Caco-2 (cell line): ENCODE measurements at regions not wholly inside any gene's neighbourhood (a gene's known extent, or its start where the extent isn't known, plus 50 kb on each side); places are given as distances from the start of the nearest gene placed in this dataset.
"Not testable (repeated sequence)": the region's sequence is repeated elsewhere in the genome, so short reads cannot be mapped to it uniquely, and the experiment has no call there.

Experiments used
- BruUV-seq: library from RNA; stranded (reverse); fragments of 400-500 nt; replicated peaks from 2 replicates; lab custom pipeline; 2021; lab: Mats Ljungman, UMichigan
- CTCF ChIA-PET: fragments of 300-600 bp; sonication (Branson Sonifier 250); formaldehyde crosslinking; loops from one replicate; lab custom pipeline; 2022; ENCODE audit warnings: antibody characterized with exemption; lab: Charles Lee
- POLR2A ChIA-PET: fragments of 300-600 bp; sonication (Branson Sonifier 250); formaldehyde crosslinking; loops from one replicate; lab custom pipeline; 2022; ENCODE audit warnings: antibody characterized with exemption; lab: Charles Lee
- DNase-seq, 2 experiments: peaks; one replicate each; pipeline versions ENCODE4 v3.0.0 to v3.0.0-alpha.2; 2020 to 2022
- H3K27me3 ChIP-seq: replicated peaks from 2 replicates; pipeline ENCODE4 v1.6.0; 2011; ENCODE audit warnings: low read length; ENCODE audit not compliant: control insufficient read depth, insufficient read depth
- H3K36me3 ChIP-seq: 2 replicates; pipeline ENCODE4 v1.5.1; 2011; ENCODE audit warnings: low read length; ENCODE audit not compliant: control insufficient read depth, insufficient read depth
- H3K4me1 ChIP-seq: fragments of 250-450 bp; sonication (Bioruptor Pico); 2 replicates; pipeline ENCODE4 v1.5.1; 2020; ENCODE audit warnings: mild to moderate bottlenecking
- H3K4me3 ChIP-seq: 2 replicates; pipeline ENCODE4 v1.5.1; 2011; ENCODE audit warnings: low read depth, mild to moderate bottlenecking, control low read depth, low read length
- H3K9me3 ChIP-seq: fragments of 250-450 bp; sonication (Bioruptor Pico); 2 replicates; pipeline ENCODE4 v1.5.1; 2020; ENCODE audit warnings: mild to moderate bottlenecking, moderate library complexity
- H3K27ac Mint-ChIP-seq: one replicate; pipeline ENCODE4 v1.8.0; 2022; ENCODE audit warnings: mixed read lengths; ENCODE audit not compliant: unreplicated experiment
- H3K27me3 Mint-ChIP-seq: one replicate; pipeline ENCODE4 v1.8.0; 2022; ENCODE audit warnings: mixed read lengths; ENCODE audit not compliant: insufficient read depth, unreplicated experiment
- H3K36me3 Mint-ChIP-seq: one replicate; pipeline ENCODE4 v1.8.0; 2022; ENCODE audit warnings: mild to moderate bottlenecking, mixed read lengths; ENCODE audit not compliant: insufficient read depth, unreplicated experiment
- H3K4me1 Mint-ChIP-seq: one replicate; pipeline ENCODE4 v1.8.0; 2022; ENCODE audit warnings: low read depth, mixed read lengths; ENCODE audit not compliant: unreplicated experiment
- H3K4me3 Mint-ChIP-seq: one replicate; pipeline ENCODE4 v1.8.0; 2022; ENCODE audit warnings: mild to moderate bottlenecking, moderate library complexity, mixed read lengths; ENCODE audit not compliant: unreplicated experiment
- H3K9me3 Mint-ChIP-seq: one replicate; pipeline ENCODE4 v1.8.0; 2022; ENCODE audit warnings: mixed read lengths; ENCODE audit not compliant: unreplicated experiment
- intact Hi-C: fragments of 100-400 bp; cut with micrococcal nuclease; formaldehyde crosslinking; loops from one replicate; pipeline ENCODE4 v1.10.0; 2022; ENCODE audit not compliant: unreplicated experiment
- TF ChIP-seq, protein P1 (sequence below), 2 experiments: fragments of 200-600 bp in 1 of 2; IDR thresholded peaks; 1 replicate in 1 of 2; 2 replicates in 1 of 2; pipeline versions ENCODE4 v1.5.1 to v1.8.0; 2011 to 2022; ENCODE audit warnings: antibody characterized with exemption in 1 of 2, control low read depth in 1 of 2, inconsistent platforms in 1 of 2, low read depth in 1 of 2, low read length in 1 of 2, mild to moderate bottlenecking in 1 of 2, moderate library complexity in 1 of 2; ENCODE audit not compliant: insufficient read depth in 1 of 2, severe bottlenecking in 1 of 2, unreplicated experiment in 1 of 2

DNA sequence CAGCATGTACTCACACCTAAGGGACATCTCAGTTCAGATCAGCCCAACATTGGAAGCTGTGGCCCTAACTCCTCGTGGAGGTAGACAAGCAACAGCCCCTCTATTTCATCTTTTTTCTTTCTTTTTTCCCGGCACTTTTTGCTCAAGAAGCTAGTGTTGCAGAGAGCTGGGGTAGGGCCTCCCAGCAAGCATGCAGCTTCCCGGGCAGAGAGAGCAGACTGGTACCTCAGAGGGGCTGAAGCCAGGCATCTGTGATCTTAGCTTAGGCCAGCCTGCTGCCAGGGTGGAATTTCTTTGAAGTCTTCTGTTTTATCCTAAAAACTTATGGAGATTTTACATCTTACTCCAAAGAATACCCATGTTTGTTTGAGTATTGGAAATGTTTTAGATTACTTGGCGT lies 195.4 kb downstream of the C16orf95 start:
- TF ChIP-seq, protein P1, sequence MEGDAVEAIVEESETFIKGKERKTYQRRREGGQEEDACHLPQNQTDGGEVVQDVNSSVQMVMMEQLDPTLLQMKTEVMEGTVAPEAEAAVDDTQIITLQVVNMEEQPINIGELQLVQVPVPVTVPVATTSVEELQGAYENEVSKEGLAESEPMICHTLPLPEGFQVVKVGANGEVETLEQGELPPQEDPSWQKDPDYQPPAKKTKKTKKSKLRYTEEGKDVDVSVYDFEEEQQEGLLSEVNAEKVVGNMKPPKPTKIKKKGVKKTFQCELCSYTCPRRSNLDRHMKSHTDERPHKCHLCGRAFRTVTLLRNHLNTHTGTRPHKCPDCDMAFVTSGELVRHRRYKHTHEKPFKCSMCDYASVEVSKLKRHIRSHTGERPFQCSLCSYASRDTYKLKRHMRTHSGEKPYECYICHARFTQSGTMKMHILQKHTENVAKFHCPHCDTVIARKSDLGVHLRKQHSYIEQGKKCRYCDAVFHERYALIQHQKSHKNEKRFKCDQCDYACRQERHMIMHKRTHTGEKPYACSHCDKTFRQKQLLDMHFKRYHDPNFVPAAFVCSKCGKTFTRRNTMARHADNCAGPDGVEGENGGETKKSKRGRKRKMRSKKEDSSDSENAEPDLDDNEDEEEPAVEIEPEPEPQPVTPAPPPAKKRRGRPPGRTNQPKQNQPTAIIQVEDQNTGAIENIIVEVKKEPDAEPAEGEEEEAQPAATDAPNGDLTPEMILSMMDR (IDR thresholded peaks at IDR 0.05; ENCODE audit: insufficient read depth in 1 of 2, low read depth in 1 of 2, low read length in 1 of 2, severe bottlenecking in 1 of 2, unreplicated experiment in 1 of 2), result no peak
- intact Hi-C loops, result no loop called here
- no peaks in the 10 kb centered on the region for H3K27me3 Mint-ChIP-seq
- H3K4me3 Mint-ChIP-seq, result no peak overlapping the region
- H3K4me1 Mint-ChIP-seq, result no peaks in the 10 kb centered on the region
- Histone ChIP-seq H3K4me3 (no peak overlapping the region), H3K4me1 (no peaks in the 10 kb centered on the region), H3K27me3 (no peaks in the 10 kb centered on the region), H3K36me3 (no peaks in the 10 kb centered on the region), H3K9me3 (no peaks in the 10 kb centered on the region; the same call in 1 of the 2 replicates)
- H3K27ac Mint-ChIP-seq, result no peak overlapping the region
- no TSS peak for BruUV-seq
- ChIA-PET POLR2A (no interaction called here), CTCF (no interaction called here)
- H3K9me3 Mint-ChIP-seq, result no peaks in the 10 kb centered on the region
- no peaks in the 10 kb centered on the region for H3K36me3 Mint-ChIP-seq
- peak in 1 of 2 experiments; percentile 12 for DNase-seq

DNA sequence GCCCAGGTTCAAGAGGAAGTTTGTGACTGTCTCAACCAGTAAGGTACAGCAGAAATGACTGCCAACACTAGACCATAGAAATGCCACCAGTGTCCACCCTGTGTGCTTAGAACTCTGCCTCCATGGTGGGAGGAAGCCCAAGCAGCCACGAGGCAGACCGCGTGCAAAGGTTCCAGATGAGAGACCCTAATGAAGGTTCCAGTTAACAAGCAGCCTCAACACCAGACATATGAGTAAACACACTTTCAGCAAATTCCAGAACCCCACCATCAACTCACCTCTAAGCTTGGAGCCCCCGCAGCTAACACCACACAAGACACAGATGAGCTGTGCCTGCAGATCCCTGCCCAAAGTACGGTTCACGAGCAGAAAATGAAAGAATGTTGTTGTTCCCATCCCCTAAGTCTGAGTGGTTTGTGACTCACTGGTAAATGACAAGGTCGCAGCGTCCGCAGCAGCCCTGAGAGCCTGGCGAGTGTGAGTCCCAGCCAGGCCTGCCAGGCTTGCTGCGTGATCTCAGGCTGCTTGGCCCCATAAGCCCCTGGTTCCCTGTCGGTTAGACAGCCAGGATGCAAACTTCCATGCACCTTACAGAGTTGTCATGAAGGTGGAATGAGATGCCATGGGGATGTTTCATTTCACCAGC lies 193.7 kb downstream of the C16orf95 start:
- Mint-ChIP-seq H3K36me3 (no peaks in the 10 kb centered on the region), H3K4me1 (no peaks in the 10 kb centered on the region), H3K27ac (no peak overlapping the region), H3K4me3 (no peak overlapping the region), H3K27me3 (no peaks in the 10 kb centered on the region), H3K9me3 (no peaks in the 10 kb centered on the region)
- no peaks in the 10 kb centered on the region for H3K36me3 ChIP-seq
- BruUV-seq, result no TSS peak
- DNase-seq, result no peak
- CTCF ChIA-PET, result no interaction called here
- H3K4me1 ChIP-seq, result no peaks in the 10 kb centered on the region
- intact Hi-C loops, result no loop called here
- H3K9me3 ChIP-seq, result no peaks in the 10 kb centered on the region; the same call in 1 of the 2 replicates
- H3K27me3 ChIP-seq, result no peaks in the 10 kb centered on the region
- POLR2A ChIA-PET, result no interaction called here
- TF ChIP-seq, protein P1 (IDR thresholded peaks at IDR 0.05; ENCODE audit: insufficient read depth in 1 of 2, low read depth in 1 of 2, low read length in 1 of 2, severe bottlenecking in 1 of 2, unreplicated experiment in 1 of 2), result no peak
- no peak overlapping the region for H3K4me3 ChIP-seq

DNA sequence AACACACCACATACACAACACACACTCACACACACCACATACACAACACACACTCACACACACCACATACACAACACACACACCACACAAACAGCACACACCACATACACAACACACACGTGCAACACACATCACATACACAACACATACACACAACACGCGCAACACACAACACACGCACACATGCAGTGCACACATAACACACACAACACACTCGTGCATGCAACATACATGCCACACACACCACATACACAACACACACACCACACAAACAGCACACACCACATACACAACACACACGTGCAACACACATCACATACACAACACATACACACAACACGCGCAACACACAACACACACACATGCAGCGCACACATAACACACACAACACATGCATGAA lies 192.8 kb downstream of the C16orf95 start:
- H3K27ac Mint-ChIP-seq, H3K36me3 ChIP-seq, DNase-seq, BruUV-seq, H3K27me3 ChIP-seq, H3K4me1 ChIP-seq, POLR2A ChIA-PET, H3K36me3 Mint-ChIP-seq, H3K4me1 Mint-ChIP-seq, CTCF ChIA-PET, H3K4me3 Mint-ChIP-seq, intact Hi-C loops, H3K4me3 ChIP-seq, H3K9me3 Mint-ChIP-seq, H3K9me3 ChIP-seq, H3K27me3 Mint-ChIP-seq: not testable (repeated sequence)
